HEK293T (cell line): ENCODE measurements at regions not wholly inside any gene's neighbourhood (a gene's known extent, or its start where the extent isn't known, plus 50 kb on each side); places are given as distances from the start of the nearest gene placed in this dataset.

ENCODE experiments used
- BHLHE40 ChIP-seq: fragments of 450-650 bp; IDR thresholded peaks from 2 replicates; pipeline ENCODE4 v1.6.1; 2016; ENCODE audit warnings: mild to moderate bottlenecking, moderate library complexity, borderline replicate concordance
- ELF4 ChIP-seq: fragments of 450-650 bp; IDR thresholded peaks from 2 replicates; pipeline ENCODE4 v1.6.1; 2017; ENCODE audit warnings: antibody characterized with exemption
- L3MBTL2 ChIP-seq: fragments of 450-650 bp; conservative IDR thresholded peaks from 2 replicates; pipeline ENCODE4 v1.6.1; 2016; ENCODE audit warnings: mild to moderate bottlenecking
- SP1 ChIP-seq: fragments of 450-650 bp; IDR thresholded peaks from 2 replicates; pipeline ENCODE4 v1.6.1; 2017
- SUZ12 ChIP-seq: fragments of 450-650 bp; IDR thresholded peaks from 2 replicates; pipeline ENCODE4 v1.6.1; 2016; ENCODE audit warnings: mild to moderate bottlenecking

- TF ChIP-seq BHLHE40 (no peak), SUZ12 (no peak), ELF4 (no peak), SP1 (no peak), L3MBTL2 (no peak)
These were observed 61.8 kb upstream of the TMEM132C start for GRCh38 chr12:128205145-128205544.
